ENCODE measurements at regions not wholly inside any gene's neighbourhood (a gene's known extent, or its start where the extent isn't known, plus 50 kb on each side); places are given as distances from the start of the nearest gene placed in this dataset.
A peak's percentile ranks its signal among the peaks of the same experiment; 100 is the strongest.

DNA sequence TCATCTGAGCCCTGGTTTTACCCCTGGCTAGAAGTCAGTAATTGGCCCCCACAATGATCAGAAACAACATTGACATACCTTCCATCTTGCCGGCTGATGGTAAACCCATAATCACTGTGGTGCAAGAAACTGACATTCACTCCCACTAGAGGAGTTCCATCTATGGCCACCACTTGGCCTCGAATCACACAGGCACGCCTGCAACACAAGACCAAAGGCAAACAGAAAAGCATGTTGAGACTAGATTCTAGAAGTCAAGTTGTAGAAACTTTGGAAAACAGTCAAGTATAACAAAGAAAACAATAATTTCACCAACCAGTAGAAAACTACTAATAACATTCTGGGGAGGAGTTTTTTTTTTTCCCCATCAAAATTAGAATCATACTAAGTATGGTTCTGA, 183.4 kb downstream of the SH2D1A start:
- DNase-seq = no peak

GRCh38 chrX:124530803-124531202, 184.4 kb downstream of the SH2D1A start:
- DNase-seq = no peak

DNA sequence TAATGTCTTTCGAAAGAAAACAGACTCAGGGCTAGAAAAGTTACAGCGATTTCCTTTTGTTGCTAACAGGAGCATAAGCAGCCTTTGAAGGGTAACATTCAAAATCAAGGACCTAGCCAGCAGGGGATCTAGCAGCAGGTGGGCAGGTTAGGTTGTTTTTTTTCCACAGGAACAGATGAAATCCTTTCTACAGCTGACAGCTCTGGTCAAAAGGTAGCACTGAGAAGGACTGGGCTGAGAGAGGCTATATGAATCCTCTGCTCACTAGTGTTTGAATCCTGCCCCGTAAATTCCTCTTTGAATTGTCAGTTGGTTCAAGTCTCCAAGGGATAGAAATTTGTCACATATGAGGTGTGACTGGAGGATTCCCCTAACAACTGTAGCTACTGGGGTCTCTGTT, 188.2 kb downstream of the SH2D1A start:
- DNase-seq = no peak

DNA sequence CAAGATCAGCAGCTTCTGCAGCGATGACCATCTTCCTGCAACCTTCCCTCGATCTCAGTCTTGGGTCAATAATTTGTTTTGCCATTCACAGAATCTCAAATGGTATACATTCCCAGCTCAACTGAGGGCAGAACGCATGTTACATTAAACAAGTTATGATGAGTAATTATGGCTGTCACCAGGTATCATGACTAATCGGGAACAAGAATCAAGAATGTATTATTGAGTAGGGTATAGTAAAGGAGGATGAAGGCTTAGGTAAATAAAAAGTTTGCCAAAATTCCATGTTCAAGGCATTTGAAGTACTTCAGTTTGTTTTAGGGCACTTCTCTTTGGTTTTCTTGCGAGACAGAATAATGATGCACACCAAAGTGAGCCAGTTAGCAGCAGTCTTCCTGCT, 194.1 kb downstream of the SH2D1A start:
- DNase-seq = no peak

GRCh38 chrX:124548571-124548970, 202.2 kb downstream of the SH2D1A start:
- DNase-seq = no peak

- no peak for DNase-seq
Observed at GRCh38 chrX:124555036-124555595, 208.8 kb downstream of the SH2D1A start.

- DNase-seq = no peak
Observed at GRCh38 chrX:124557976-124558375, 211.6 kb downstream of the SH2D1A start.

GRCh38 chrX:124573468-124573867, 227.1 kb downstream of the SH2D1A start:
- no peak for DNase-seq

DNA sequence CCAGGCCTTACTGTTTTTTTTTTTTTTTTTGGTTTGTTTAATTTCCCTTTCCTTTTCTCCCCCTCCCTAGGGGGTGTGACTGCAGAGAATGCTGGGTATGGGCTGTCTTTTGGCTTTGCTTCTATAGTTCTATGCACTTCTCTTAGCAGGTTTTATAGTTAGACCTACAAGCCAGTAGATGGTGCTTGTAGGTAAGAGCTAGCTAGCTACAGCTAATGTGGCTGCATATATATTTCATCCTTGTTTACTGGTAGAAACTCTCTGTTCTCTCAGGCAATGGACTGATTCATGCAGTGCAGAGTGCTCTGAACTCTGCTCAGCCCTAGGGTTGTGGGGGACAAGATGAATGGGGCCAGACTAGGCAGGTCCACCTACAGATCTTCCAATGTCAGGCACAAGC, 246.4 kb downstream of the SH2D1A start:
- DNase-seq = no peak

DNA sequence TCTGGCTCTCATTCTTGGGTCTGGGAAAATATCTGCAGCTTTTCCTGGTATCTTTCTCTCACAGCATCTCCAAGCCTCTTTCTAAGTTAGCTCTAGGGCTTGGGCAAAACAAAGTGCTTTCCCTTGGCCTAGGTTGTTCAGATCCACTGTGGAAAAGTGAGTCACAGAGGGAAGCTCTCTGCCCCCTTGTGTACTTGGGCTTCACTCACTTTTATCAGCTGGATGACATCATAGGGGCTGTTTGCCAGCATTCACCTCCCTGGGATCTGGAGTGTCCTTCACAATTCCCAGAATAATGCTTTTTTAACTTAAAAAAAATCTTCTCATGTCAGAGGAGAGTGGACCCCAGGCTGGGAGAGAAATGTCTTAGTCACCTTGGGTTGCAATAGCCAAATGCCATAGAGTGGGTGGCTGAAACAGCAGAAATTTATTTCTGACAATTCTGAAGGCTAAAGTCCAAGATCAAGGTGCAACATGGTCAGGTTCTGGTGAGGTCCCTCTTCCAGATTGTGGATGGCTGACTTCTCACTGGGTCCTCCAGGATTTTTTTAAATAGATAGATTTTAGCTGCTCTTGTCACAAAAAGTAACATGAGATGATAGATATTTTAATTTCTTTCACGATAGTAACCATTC, 247.8 kb downstream of the SH2D1A start:
- DNase-seq = no peak

GRCh38 chrX:124605511-124605910, 259.1 kb downstream of the SH2D1A start:
- DNase-seq = no peak

DNA sequence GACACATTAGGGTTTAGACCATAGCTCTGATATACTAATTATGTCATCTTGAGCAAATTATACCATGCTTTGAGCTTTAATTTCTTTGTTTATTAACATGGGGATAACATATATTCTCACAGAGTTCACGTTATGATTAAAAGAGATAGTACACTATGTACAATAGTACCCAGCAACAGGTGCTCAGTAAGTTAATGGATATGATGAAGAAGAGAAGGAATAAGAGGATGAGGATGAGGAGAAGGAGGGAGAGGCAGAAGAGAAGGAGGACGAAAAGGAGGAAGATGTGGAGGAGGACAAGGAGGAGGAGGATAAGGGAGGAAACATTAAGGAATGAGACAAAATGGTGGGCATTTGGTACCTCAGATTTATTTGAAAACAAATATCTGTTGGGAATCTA, 260.4 kb downstream of the SH2D1A start:
- no peak for DNase-seq

- no peak for DNase-seq
Observed at GRCh38 chrX:124619710-124620109, 273.3 kb downstream of the SH2D1A start.

GRCh38 chrX:124634363-124634762, 288.0 kb downstream of the SH2D1A start:
- DNase-seq = no peak

GRCh38 chrX:124641737-124642491, 295.6 kb downstream of the SH2D1A start:
- DNase-seq = no peak

- DNase-seq = no peak
Observed at GRCh38 chrX:124646403-124646802, 300.0 kb downstream of the SH2D1A start.

DNA sequence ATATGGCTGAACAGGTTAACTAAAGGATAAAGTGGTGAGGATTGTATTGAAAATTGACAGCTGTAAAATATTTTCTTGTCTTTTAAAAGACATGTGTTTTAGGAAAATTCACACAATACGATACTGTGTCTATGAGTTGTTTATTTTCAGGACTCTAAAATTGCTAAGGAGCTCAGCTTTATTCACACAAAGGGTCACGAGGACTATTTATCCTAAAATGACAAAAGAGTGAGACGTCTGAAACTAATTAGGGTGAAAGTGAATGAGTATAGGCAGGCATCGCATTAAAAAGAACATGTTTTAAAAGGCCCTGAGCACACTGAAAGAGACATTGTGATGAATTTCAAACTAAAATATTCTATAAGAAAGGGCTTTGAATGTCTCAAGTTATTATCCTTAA, 304.7 kb downstream of the SH2D1A start:
- peak; percentile 11 for DNase-seq

DNA sequence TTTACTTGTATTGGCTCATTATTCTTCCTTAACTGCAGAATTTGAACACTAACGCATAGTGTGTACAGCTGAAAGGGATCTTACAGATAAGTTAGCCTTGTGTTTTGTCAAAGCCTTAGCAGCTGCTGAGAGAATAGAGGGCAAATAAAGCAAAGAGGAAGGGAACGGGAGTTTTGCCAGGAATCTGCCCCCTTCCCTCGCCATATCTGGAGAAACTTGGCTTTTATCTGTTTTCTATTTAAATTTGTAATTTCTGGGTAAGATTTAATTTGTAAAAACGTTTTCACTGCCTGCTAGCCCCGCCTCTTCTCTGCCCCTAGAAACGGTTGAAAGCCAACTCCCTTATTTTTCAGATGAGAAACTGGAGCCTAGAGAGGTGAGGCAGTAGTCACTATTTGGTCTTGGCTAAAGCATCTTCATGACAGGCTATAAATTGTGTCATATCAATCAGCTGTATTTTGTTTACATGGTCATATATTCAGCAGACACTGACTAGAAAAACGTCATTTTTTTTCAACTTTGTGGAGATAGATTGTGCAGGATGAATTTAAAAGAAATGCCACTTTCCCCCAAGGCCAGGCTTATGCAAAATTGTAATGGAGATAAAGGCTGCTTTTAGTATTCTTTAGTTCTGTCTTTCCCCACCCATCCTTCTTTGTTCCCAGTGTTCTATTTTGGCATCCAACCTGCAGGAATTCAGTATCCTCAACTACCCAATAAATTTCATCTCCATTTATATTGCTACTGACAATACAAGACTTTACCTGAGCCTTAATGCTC, 319.4 kb downstream of the SH2D1A start:
- no peak for DNase-seq

DNA sequence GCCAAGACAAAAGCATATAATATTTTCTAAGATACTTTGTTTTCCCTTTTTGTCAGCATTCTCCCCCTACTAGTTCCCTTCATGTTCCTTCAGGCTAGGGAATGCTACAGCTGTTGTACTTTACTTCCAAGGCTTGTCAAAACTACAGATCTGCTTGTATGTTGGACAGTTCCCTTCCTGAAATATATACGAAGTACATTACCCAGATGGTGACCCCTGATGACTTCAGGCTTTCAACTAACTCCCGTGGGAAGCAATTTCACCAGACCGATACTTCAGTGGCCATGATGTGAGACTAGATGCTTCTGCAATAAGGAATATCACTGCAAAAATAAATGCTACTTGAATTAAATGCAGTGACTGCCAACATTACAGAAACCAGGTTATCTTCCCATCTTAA, 332.8 kb downstream of the SH2D1A start:
- DNase-seq = no peak

DNA sequence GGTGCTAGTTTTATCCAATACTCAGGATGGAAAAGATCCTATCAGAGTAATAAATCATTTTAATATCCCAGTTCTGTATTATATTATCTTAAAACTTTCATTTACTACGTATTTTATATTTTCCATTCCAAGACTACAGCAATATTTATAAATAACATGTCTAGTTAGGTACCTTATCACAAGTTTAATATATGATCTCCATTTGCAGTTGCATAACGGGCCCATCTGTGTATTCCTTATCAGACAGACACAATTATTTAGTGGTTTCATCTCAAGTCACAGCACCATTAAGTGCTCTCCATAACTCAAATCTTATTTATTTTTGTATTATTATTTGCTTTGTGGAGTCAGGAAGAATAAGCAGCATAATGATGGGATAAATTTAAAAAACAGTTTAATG, 333.9 kb downstream of the SH2D1A start:
- no peak for DNase-seq

GRCh38 chrX:124690495-124690894, 344.1 kb downstream of the SH2D1A start:
- no peak for DNase-seq

GRCh38 chrX:124699876-124700275, 353.5 kb downstream of the SH2D1A start:
- DNase-seq = no peak

DNA sequence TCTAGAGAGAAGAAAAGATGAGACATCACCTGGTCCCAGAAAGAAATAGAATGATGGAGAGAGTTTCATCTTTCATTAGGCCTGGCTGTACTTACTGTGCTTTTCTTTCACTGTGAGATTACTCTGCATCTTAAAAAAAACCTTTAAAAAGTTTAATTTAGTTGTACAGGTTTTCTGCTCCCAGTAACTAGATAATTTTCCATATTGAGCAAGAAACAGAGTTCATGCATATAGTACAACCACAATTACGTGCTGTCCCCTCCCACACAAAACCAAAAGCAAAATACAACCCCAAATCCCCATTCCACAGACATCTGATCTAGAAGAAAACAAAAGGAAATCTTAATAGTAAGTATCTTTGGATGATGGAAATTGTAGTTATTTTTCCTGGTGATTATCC, 371.2 kb downstream of the SH2D1A start:
- DNase-seq = no peak

GRCh38 chrX:124719060-124719459, 372.7 kb downstream of the SH2D1A start:
- no peak for DNase-seq
